Peyer's patch (tissue), 4 donors: ENCODE measurements at regions not wholly inside any gene's neighbourhood (a gene's known extent, or its start where the extent isn't known, plus 50 kb on each side); places are given as distances from the start of the nearest gene placed in this dataset.

Experiments used
- DNase-seq, 3 donors: peaks; one replicate each; pipeline ENCODE4 v3.0.0-alpha.2; 2017 to 2019
- H3K27ac ChIP-seq, 4 donors: fragments of 200-600 bp; sonication (generic); one replicate each; pipeline ENCODE4 v1.5.1; 2016 to 2019
- H3K27me3 ChIP-seq, 2 donors: fragments of 200-600 bp; sonication (generic); one replicate each; pipeline ENCODE4 v1.5.1; 2019
- H3K36me3 ChIP-seq, 3 donors: fragments of 200-600 bp; sonication (generic); one replicate each; pipeline ENCODE4 v1.5.1; 2016 to 2019
- H3K4me1 ChIP-seq, 4 donors: fragments of 200-600 bp; sonication (generic); one replicate each; pipeline ENCODE4 v1.5.1; 2016 to 2019
- H3K4me3 ChIP-seq, 4 donors: fragments of 200-600 bp; sonication (generic); 1 replicate in 3 of 4; 2 replicates in 1 of 4; pipeline ENCODE4 v1.5.1; 2016 to 2019; ENCODE audit warnings: mild to moderate bottlenecking in 1 of 4
- H3K9me3 ChIP-seq, 4 donors: fragments of 200-600 bp; sonication (generic); one replicate each; pipeline ENCODE4 v1.5.1; 2016 to 2019; ENCODE audit warnings: mild to moderate bottlenecking in 1 of 4
- CTCF ChIP-seq, 6 experiments: fragments of 450-650 bp in 4 of 6; fragments of 200-600 bp in 2 of 6; sonication (generic) in 1 of 6; IDR thresholded peaks; one replicate each; pipeline ENCODE4 v1.5.1; 2017 to 2019; ENCODE audit warnings: antibody characterized with exemption in 6 of 6, mild to moderate bottlenecking in 3 of 6, moderate library complexity in 1 of 6
- POLR2A ChIP-seq, 2 donors: fragments of 450-650 bp; IDR thresholded peaks; one replicate each; pipeline ENCODE4 v1.5.1; 2017; ENCODE audit warnings: antibody characterized with exemption in 2 of 2, mild to moderate bottlenecking in 2 of 2, moderate library complexity in 2 of 2

- DNase-seq = peak in 2 of 3 donors; percentile 48 to 50
- Histone ChIP-seq H3K4me1 (no peaks in the 10 kb centered on the region), H3K27ac (peak overlapping the region in 2 of 4 donors; percentile 25 to 48), H3K27me3 (no peaks in the 10 kb centered on the region), H3K4me3 (no peak overlapping the region), H3K9me3 (peaks cover 0 to 6% (median 0%) of the 10 kb centered on the region in 4 donors), H3K36me3 (no peaks in the 10 kb centered on the region)
- no peak for TF ChIP-seq CTCF (IDR thresholded peaks at IDR 0.05)
- no peak for TF ChIP-seq POLR2A (IDR thresholded peaks at IDR 0.05)
These were observed 190.5 kb downstream of the CCNG2 start for GRCh38 chr4:77347351-77347966.

GRCh38 chr4:77348815-77349214 is 191.8 kb downstream of the CCNG2 start:
- H3K9me3 ChIP-seq = no peaks in the 10 kb centered on the region
- H3K27me3 ChIP-seq = no peaks in the 10 kb centered on the region
- no peaks in the 10 kb centered on the region for H3K4me1 ChIP-seq
- H3K36me3 ChIP-seq = no peaks in the 10 kb centered on the region
- no peak for TF ChIP-seq POLR2A (IDR thresholded peaks at IDR 0.05)
- TF ChIP-seq CTCF (IDR thresholded peaks at IDR 0.05) = no peak
- no peak for DNase-seq
- H3K27ac ChIP-seq = no peak overlapping the region
- no peak overlapping the region for H3K4me3 ChIP-seq

GRCh38 chr4:77349364-77349763 is 192.4 kb downstream of the CCNG2 start:
- Histone ChIP-seq H3K4me1 (no peaks in the 10 kb centered on the region), H3K27ac (no peak overlapping the region), H3K27me3 (no peaks in the 10 kb centered on the region), H3K4me3 (no peak overlapping the region), H3K9me3 (no peaks in the 10 kb centered on the region), H3K36me3 (no peaks in the 10 kb centered on the region)
- DNase-seq = no peak
- TF ChIP-seq CTCF (IDR thresholded peaks at IDR 0.05) (no peak), POLR2A (IDR thresholded peaks at IDR 0.05) (no peak)

- no peak for DNase-seq
- Histone ChIP-seq H3K4me3 (no peak overlapping the region), H3K27me3 (no peaks in the 10 kb centered on the region), H3K9me3 (no peaks in the 10 kb centered on the region), H3K27ac (no peak overlapping the region), H3K4me1 (no peaks in the 10 kb centered on the region), H3K36me3 (no peaks in the 10 kb centered on the region)
- TF ChIP-seq POLR2A (IDR thresholded peaks at IDR 0.05) (no peak), CTCF (IDR thresholded peaks at IDR 0.05) (no peak)
These were observed 192.8 kb downstream of the CCNG2 start for GRCh38 chr4:77349796-77350195.

GRCh38 chr4:77352192-77352591 is 195.2 kb downstream of the CCNG2 start:
- Histone ChIP-seq H3K27ac (no peak overlapping the region), H3K9me3 (no peaks in the 10 kb centered on the region), H3K36me3 (no peaks in the 10 kb centered on the region), H3K4me3 (no peak overlapping the region), H3K4me1 (no peaks in the 10 kb centered on the region), H3K27me3 (no peaks in the 10 kb centered on the region)
- no peak for TF ChIP-seq POLR2A (IDR thresholded peaks at IDR 0.05)
- TF ChIP-seq CTCF (IDR thresholded peaks at IDR 0.05) = no peak
- DNase-seq = no peak
